ENCODE measurements at regions not wholly inside any gene's neighbourhood (a gene's known extent, or its start where the extent isn't known, plus 50 kb on each side); places are given as distances from the start of the nearest gene placed in this dataset.

DNA sequence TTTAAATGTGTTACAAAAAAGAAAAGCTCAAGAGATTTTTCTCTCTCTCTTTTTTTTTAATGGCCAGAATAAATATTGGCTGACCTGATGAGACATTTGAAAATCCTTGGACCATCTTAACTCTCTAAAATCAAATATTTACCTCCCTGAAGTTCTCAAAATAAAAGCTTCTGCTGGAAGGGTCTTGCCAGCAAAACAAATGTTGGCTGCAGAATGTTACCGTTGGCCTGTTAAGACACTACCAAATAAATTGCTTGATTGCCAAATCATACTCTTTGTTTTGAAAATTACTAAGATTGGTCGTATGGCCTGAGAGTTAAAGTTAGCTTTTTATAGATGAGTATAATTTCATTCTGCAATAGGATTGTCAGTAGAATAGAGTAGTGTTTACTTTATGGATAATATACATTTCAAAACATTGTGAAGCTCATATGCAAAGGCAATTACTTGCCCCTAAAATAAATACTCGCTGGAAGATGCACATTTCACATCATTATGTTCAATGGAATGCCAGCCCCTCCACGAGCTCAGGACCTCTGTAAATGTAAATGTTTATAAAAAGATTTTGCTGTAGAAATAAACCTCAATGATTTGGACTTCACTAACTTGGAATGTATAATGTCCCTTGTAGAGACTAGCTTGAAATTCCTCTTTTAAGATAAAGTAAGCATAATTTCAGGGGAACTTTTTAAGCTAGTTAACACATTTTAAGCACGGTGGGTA is 193.4 kb downstream of the SOX11 start:
- CTCF ChIA-PET = interaction anchor here (0.8 to 1.2 kb wide), 2 partner anchors 22 to 94 kb away, joined by 3 to 4 read pairs; no protein-coding TSS in a partner anchor
- H3K36me3 ChIP-seq (replicated peaks in 1 of 2; ENCODE audit: control insufficient read depth in 1 of 2, insufficient read depth in 2 of 2, low read length in 1 of 2) = no peaks in the 10 kb centered on the region
- H3K4me3 ChIP-seq (ENCODE audit: low read depth in 2 of 2, low read length in 1 of 2) = no peak overlapping the region
- H3K79me2 ChIP-seq (ENCODE audit: insufficient read depth) = no peaks in the 10 kb centered on the region
- no peaks in the 10 kb centered on the region for H3F3A ChIP-seq (replicated peaks; ENCODE audit: insufficient read depth)
- no peaks in the 10 kb centered on the region for H3K4me1 ChIP-seq (ENCODE audit: control insufficient read depth in 1 of 2, insufficient read depth in 2 of 2, low read depth in 1 of 2, low read length in 1 of 2)
- H3K27me3 ChIP-seq (ENCODE audit: insufficient read depth) = no peaks in the 10 kb centered on the region
- POLR2A ChIA-PET = interaction anchor here (0.6 kb wide), 1 partner anchor 125 kb away, joined by 6 read pairs; no protein-coding TSS in a partner anchor
- TF ChIP-seq POLR2AphosphoS5 (IDR thresholded peaks at IDR 0.05; ENCODE audit: low read depth, low read length) (no peak), FOSL2 (IDR thresholded peaks at IDR 0.05; ENCODE audit: borderline replicate concordance, low read depth) (no peak), TEAD4 (IDR thresholded peaks at IDR 0.05; ENCODE audit: borderline replicate concordance, insufficient read depth) (no peak), FOXJ3 (CRISPR knock-in tag; IDR thresholded peaks at IDR 0.05) (no peak), CHD2 (IDR thresholded peaks at IDR 0.05; ENCODE audit: low read length, partially characterized antibody) (no peak), JUND (IDR thresholded peaks at IDR 0.05) (no peak), RXRA (IDR thresholded peaks at IDR 0.05; ENCODE audit: borderline replicate concordance, low read depth) (no peak), TAF1 (IDR thresholded peaks at IDR 0.05; ENCODE audit: borderline replicate concordance, low read depth, low read length) (no peak), MEF2A (IDR thresholded peaks at IDR 0.05; ENCODE audit: borderline replicate concordance, low read depth) (no peak), GABPA (IDR thresholded peaks at IDR 0.05; ENCODE audit: low read depth) (no peak), MXI1 (IDR thresholded peaks at IDR 0.05; ENCODE audit: low read depth, low read length) (no peak), NFIC (IDR thresholded peaks at IDR 0.05; ENCODE audit: borderline replicate concordance) (no peak), GATA2 (CRISPR knock-in tag; IDR thresholded peaks at IDR 0.05) (no peak), RAD21 (IDR thresholded peaks at IDR 0.05; ENCODE audit: low read length) (no peak), YY1 (IDR thresholded peaks at IDR 0.05; ENCODE audit: low read depth) (no peak), SIN3A (IDR thresholded peaks at IDR 0.05; ENCODE audit: borderline replicate concordance, low read depth, low read length) (no peak)
- TF ChIP-seq, protein P1, sequence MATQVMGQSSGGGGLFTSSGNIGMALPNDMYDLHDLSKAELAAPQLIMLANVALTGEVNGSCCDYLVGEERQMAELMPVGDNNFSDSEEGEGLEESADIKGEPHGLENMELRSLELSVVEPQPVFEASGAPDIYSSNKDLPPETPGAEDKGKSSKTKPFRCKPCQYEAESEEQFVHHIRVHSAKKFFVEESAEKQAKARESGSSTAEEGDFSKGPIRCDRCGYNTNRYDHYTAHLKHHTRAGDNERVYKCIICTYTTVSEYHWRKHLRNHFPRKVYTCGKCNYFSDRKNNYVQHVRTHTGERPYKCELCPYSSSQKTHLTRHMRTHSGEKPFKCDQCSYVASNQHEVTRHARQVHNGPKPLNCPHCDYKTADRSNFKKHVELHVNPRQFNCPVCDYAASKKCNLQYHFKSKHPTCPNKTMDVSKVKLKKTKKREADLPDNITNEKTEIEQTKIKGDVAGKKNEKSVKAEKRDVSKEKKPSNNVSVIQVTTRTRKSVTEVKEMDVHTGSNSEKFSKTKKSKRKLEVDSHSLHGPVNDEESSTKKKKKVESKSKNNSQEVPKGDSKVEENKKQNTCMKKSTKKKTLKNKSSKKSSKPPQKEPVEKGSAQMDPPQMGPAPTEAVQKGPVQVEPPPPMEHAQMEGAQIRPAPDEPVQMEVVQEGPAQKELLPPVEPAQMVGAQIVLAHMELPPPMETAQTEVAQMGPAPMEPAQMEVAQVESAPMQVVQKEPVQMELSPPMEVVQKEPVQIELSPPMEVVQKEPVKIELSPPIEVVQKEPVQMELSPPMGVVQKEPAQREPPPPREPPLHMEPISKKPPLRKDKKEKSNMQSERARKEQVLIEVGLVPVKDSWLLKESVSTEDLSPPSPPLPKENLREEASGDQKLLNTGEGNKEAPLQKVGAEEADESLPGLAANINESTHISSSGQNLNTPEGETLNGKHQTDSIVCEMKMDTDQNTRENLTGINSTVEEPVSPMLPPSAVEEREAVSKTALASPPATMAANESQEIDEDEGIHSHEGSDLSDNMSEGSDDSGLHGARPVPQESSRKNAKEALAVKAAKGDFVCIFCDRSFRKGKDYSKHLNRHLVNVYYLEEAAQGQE (IDR thresholded peaks at IDR 0.05; ENCODE audit: low read depth, low read length) = no peak
- TF ChIP-seq, protein P2, sequence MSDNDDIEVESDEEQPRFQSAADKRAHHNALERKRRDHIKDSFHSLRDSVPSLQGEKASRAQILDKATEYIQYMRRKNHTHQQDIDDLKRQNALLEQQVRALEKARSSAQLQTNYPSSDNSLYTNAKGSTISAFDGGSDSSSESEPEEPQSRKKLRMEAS (IDR thresholded peaks at IDR 0.05; ENCODE audit: low read depth) = no peak
- TF ChIP-seq, protein P3, sequence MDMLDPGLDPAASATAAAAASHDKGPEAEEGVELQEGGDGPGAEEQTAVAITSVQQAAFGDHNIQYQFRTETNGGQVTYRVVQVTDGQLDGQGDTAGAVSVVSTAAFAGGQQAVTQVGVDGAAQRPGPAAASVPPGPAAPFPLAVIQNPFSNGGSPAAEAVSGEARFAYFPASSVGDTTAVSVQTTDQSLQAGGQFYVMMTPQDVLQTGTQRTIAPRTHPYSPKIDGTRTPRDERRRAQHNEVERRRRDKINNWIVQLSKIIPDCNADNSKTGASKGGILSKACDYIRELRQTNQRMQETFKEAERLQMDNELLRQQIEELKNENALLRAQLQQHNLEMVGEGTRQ (IDR thresholded peaks at IDR 0.05; ENCODE audit: borderline replicate concordance, low read depth, low read length) = no peak
- TF ChIP-seq, protein P4, sequence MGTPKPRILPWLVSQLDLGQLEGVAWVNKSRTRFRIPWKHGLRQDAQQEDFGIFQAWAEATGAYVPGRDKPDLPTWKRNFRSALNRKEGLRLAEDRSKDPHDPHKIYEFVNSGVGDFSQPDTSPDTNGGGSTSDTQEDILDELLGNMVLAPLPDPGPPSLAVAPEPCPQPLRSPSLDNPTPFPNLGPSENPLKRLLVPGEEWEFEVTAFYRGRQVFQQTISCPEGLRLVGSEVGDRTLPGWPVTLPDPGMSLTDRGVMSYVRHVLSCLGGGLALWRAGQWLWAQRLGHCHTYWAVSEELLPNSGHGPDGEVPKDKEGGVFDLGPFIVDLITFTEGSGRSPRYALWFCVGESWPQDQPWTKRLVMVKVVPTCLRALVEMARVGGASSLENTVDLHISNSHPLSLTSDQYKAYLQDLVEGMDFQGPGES (IDR thresholded peaks at IDR 0.05; ENCODE audit: low read depth, low read length) = no peak
- H3K27ac ChIP-seq (ENCODE audit: low read depth in 2 of 2, low read length in 1 of 2) = no peak overlapping the region
- H2AFZ ChIP-seq (ENCODE audit: low read depth) = no peak overlapping the region
- H3K4me2 ChIP-seq = no peak overlapping the region
- no peak overlapping the region for H3K9ac ChIP-seq
- H3K9me2 ChIP-seq = no peaks in the 10 kb centered on the region
- 37% methylated on average over 5 of the region's 5 CpGs for WGBS (ENCODE audit: low lambda C conversion rate)
- no peaks in the 10 kb centered on the region for H4K20me1 ChIP-seq (ENCODE audit: insufficient read depth)
- DNase-seq = no peak
- no peaks in the 10 kb centered on the region for H3K9me3 ChIP-seq

Data from SK-N-SH (cell line).